ENCODE measurements at regions not wholly inside any gene's neighbourhood (a gene's known extent, or its start where the extent isn't known, plus 50 kb on each side); places are given as distances from the start of the nearest gene placed in this dataset.

DNA sequence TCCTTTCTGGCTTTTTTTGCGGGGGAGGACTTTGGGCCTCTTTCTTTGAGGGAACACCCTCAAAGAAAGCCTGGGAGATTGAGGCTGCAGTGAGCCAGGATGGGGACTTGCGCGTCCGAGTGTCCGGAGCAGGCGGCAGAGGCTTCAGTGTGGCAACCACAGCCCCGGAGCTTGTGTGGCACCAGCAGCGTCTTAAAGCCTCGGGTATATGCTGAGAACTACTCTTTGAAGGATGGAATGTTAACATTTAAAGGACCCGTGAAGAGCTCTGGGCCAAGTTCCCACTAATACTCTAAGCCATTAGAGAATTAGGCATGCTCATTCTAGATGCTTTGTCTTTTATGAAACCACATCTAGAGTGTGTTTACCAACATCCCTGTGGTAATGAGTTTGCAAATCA, 168.2 kb downstream of the SEPTIN7 start:
- TF ChIP-seq YY1 (IDR thresholded peaks at IDR 0.05; ENCODE audit: insufficient read depth, insufficient read length) (no peak), SUZ12 (IDR thresholded peaks at IDR 0.05; ENCODE audit: extremely low read depth, insufficient read depth, insufficient read length) (no peak), ZNF274 (IDR thresholded peaks at IDR 0.05; ENCODE audit: low read depth, low read length) (no peak)
